Astrocyte of the cerebellum (primary cell): ENCODE measurements at regions not wholly inside any gene's neighbourhood (a gene's known extent, or its start where the extent isn't known, plus 50 kb on each side); places are given as distances from the start of the nearest gene placed in this dataset.

Experiments
- DNase-seq: peaks from one replicate; pipeline ENCODE4 v3.0.0-alpha.2; 2011; ENCODE audit warnings: low read depth
- H3K4me3 ChIP-seq: 2 replicates; pipeline ENCODE4 v1.5.1; 2011; ENCODE audit warnings: mild to moderate bottlenecking, low read depth, low read length, moderate library complexity
- in situ Hi-C: cut with HindIII; loops from 2 replicates; pipeline ENCODE4 v1.10.0; 2017; ENCODE audit warnings: low sequenced_read_pairs
- TF ChIP-seq, protein P1 (sequence below): IDR thresholded peaks from 2 replicates; pipeline ENCODE4 v1.5.1; 2012; ENCODE audit warnings: low read length, low read depth, moderate library complexity, mild to moderate bottlenecking; ENCODE audit errors: missing control alignments

DNA sequence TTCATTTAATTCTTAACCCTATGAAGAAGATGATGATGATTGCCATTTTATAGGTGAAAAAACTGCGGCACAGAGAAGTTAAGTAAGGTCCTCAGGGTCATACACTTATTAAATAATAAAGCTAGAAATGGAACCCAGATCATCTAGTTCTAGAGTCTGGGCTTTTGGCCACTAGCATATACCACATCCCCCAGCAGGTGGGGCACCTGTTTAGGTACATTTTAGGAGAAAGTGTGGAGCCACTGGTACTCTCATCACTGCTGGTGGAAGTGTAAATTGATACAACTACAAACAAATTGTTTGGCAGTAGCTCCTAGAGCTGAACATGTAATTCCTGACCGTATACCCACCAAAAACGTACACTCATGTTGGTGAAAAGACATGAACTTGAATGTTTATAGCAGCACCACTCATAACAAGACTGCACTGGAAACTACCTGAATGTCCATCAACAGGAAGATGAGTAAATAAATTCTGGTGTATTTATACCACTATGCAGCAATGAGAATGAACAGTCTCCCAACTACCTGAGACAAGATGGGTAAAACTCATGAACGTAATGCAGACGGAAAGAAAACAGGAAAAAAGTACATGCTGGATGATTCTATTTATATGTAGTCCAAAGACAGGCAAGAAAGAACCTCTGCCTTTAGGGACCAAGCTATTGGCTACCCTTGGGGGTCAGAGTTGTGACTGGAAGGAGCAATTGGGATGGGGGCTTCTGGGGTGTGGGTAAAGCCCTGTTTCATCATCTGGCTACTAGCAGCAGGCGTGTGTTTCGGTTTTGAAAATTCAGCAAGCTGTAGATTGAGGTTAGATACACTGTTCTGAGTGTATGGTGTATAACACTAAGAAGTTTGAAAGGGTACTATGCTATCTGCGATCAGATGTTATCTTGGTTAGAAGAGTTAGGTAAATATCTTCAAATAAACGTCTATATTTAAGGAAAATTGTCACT, 72.3 kb upstream of the ADGRG2 start:
- in situ Hi-C loops, result no loop called here
- DNase-seq, result no peak
- TF ChIP-seq, protein P1, sequence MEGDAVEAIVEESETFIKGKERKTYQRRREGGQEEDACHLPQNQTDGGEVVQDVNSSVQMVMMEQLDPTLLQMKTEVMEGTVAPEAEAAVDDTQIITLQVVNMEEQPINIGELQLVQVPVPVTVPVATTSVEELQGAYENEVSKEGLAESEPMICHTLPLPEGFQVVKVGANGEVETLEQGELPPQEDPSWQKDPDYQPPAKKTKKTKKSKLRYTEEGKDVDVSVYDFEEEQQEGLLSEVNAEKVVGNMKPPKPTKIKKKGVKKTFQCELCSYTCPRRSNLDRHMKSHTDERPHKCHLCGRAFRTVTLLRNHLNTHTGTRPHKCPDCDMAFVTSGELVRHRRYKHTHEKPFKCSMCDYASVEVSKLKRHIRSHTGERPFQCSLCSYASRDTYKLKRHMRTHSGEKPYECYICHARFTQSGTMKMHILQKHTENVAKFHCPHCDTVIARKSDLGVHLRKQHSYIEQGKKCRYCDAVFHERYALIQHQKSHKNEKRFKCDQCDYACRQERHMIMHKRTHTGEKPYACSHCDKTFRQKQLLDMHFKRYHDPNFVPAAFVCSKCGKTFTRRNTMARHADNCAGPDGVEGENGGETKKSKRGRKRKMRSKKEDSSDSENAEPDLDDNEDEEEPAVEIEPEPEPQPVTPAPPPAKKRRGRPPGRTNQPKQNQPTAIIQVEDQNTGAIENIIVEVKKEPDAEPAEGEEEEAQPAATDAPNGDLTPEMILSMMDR, result no peak
- H3K4me3 ChIP-seq, result no peak overlapping the region

DNA sequence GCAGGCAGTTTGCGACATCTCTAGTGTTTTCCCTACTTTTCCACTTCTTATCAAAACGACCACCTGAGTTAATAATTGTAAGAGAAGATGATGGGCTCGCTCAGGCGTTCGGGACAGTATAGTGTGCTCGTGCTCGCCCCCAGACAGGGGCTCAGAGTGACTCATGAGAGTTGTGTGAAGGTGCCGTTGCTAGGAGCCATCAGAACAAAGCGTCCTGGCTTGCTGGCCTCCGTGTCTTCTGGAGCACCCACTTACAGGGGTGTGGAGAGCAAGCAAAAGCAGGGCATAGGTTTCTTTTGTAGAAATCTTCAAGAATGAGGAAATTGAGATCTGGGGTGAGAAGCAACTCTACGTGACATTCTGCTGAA, 73.0 kb upstream of the ADGRG2 start:
- DNase-seq, result no peak
- H3K4me3 ChIP-seq, result no peak overlapping the region
- TF ChIP-seq, protein P1, result no peak
- in situ Hi-C loops, result no loop called here

- DNase-seq, result no peak
- TF ChIP-seq, protein P1, result no peak
- no peak overlapping the region for H3K4me3 ChIP-seq
- in situ Hi-C loops, result no loop called here
Measured at GRCh38 chrX:19198473-19198872, 76.2 kb upstream of the ADGRG2 start.

- H3K4me3 ChIP-seq, result no peak overlapping the region
- TF ChIP-seq, protein P1, result no peak
- DNase-seq, result no peak
- in situ Hi-C loops, result loop anchor here (5.0 kb wide), 1 partner anchor 45 kb away; no protein-coding TSS in a partner anchor
Measured at GRCh38 chrX:19202171-19202570, 79.9 kb upstream of the ADGRG2 start.

DNA sequence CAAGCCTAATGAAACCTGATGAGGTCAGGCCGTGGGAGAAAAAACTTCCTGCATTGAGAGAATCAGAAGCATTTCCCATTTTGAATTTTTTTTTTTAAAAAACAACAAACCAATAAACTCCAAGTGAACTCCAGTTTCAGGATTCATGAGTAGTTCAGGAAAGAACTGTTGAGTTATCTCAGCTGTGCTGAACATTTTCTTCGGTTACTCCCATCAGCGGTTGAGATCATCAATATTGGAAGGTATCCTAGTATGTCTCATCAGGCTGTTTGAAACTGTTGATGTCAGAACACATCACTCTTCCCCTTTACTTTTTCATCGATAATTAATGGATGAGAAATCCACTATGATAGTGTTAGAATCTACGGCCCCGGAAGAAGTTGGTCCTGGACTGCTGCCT, 82.4 kb upstream of the ADGRG2 start:
- no peak for DNase-seq
- in situ Hi-C loops, result loop anchor here (5.0 kb wide), 1 partner anchor 43 kb away; no protein-coding TSS in a partner anchor
- TF ChIP-seq, protein P1, result no peak

DNA sequence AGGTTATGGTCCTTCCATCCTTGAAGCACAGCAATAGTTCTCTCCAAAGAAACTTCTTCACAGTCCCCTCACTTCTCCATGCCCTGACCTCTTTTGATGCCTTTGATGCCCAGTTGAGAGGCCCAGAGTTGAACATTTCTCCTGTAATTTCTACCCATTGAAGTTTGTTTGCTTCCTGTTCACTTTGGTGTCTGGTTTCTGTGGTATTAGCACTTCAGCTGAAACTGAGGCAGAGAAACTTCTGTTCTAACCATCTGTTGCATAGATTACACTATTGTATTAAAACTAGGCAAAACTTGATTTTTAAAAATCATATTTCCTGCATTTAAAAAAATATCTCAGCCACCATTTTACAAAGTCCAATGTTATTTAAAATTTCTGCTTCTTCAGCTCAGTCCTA, 89.8 kb upstream of the ADGRG2 start:
- DNase-seq, result no peak
- in situ Hi-C loops, result no loop called here
- no peak overlapping the region for H3K4me3 ChIP-seq
- TF ChIP-seq, protein P1, result no peak

More for the DNA sequence above, 82.4 kb upstream of the ADGRG2 start:
- H3K4me3 ChIP-seq, result no peak overlapping the region
